GM18909 (cell line): ENCODE measurements at regions not wholly inside any gene's neighbourhood (a gene's known extent, or its start where the extent isn't known, plus 50 kb on each side); places are given as distances from the start of the nearest gene placed in this dataset.

ENCODE experiments used
- ATAC-seq: cut with Tn5 transposase; IDR thresholded peaks from one replicate; pipeline ENCODE4 v1.9.1; 2021; ENCODE audit warnings: mild to moderate bottlenecking; ENCODE audit not compliant: unreplicated experiment, poor library complexity

GRCh38 chr16:86403541-86404163, 106.7 kb upstream of the FOXF1 start:
- no peak for ATAC-seq

GRCh38 chr16:86404678-86405077, 105.6 kb upstream of the FOXF1 start:
- no peak for ATAC-seq

- ATAC-seq: no peak
Observed at GRCh38 chr16:86405319-86405718, 105.0 kb upstream of the FOXF1 start.

- no peak for ATAC-seq
Observed at GRCh38 chr16:86406056-86406455, 104.3 kb upstream of the FOXF1 start.

- ATAC-seq: no peak
Observed at GRCh38 chr16:86408685-86409084, 101.6 kb upstream of the FOXF1 start.

- ATAC-seq: no peak
Observed at GRCh38 chr16:86410081-86410480, 100.2 kb upstream of the FOXF1 start.

GRCh38 chr16:86410529-86410928, 99.8 kb upstream of the FOXF1 start:
- ATAC-seq: no peak

GRCh38 chr16:86411897-86412296, 98.4 kb upstream of the FOXF1 start:
- ATAC-seq: no peak

- no peak for ATAC-seq
Observed at GRCh38 chr16:86414991-86415740, 95.2 kb upstream of the FOXF1 start.

- ATAC-seq: no peak
Observed at GRCh38 chr16:86418981-86419380, 91.3 kb upstream of the FOXF1 start.

GRCh38 chr16:86419518-86419917, 90.8 kb upstream of the FOXF1 start:
- no peak for ATAC-seq

GRCh38 chr16:86421995-86422394, 88.3 kb upstream of the FOXF1 start:
- ATAC-seq: no peak

GRCh38 chr16:86424398-86424797, 85.9 kb upstream of the FOXF1 start:
- no peak for ATAC-seq

GRCh38 chr16:86424985-86425384, 85.3 kb upstream of the FOXF1 start:
- ATAC-seq: no peak

- ATAC-seq: no peak
Observed at GRCh38 chr16:86426063-86426642, 84.2 kb upstream of the FOXF1 start.

GRCh38 chr16:86427433-86427851, 82.9 kb upstream of the FOXF1 start:
- ATAC-seq: no peak

- no peak for ATAC-seq
Observed at GRCh38 chr16:86428729-86429517, 81.4 kb upstream of the FOXF1 start.

GRCh38 chr16:86429663-86430062, 80.7 kb upstream of the FOXF1 start:
- ATAC-seq: no peak

- ATAC-seq: no peak
Observed at GRCh38 chr16:86430814-86431213, 79.5 kb upstream of the FOXF1 start.

- no peak for ATAC-seq
Observed at GRCh38 chr16:86431540-86431939, 78.8 kb upstream of the FOXF1 start.

GRCh38 chr16:86432048-86432447, 78.3 kb upstream of the FOXF1 start:
- no peak for ATAC-seq
